HCEC 1CT (cell line): ENCODE measurements at regions not wholly inside any gene's neighbourhood (a gene's known extent, or its start where the extent isn't known, plus 50 kb on each side); places are given as distances from the start of the nearest gene placed in this dataset.

Source experiments
- DNase-seq: peaks from one replicate; pipeline ENCODE4 v3.0.0-alpha.2; 2017

GRCh38 chr4:67106861-67107460 is 438.3 kb downstream of the CENPC start:
- DNase-seq: no peak

- no peak for DNase-seq
Observed at GRCh38 chr4:67104145-67104544, 441.2 kb downstream of the CENPC start.

GRCh38 chr4:67103001-67103747 is 442.1 kb downstream of the CENPC start:
- no peak for DNase-seq

GRCh38 chr4:67101612-67102011 is 443.7 kb downstream of the CENPC start:
- no peak for DNase-seq

- no peak for DNase-seq
Observed at GRCh38 chr4:67092351-67092750, 453.0 kb downstream of the CENPC start.

- no peak for DNase-seq
Observed at GRCh38 chr4:67091673-67092072, 453.6 kb downstream of the CENPC start.

GRCh38 chr4:67087897-67088296 is 457.4 kb downstream of the CENPC start:
- no peak for DNase-seq

- DNase-seq: no peak
Observed at GRCh38 chr4:67084783-67085182, 460.5 kb downstream of the CENPC start.

- DNase-seq: no peak
Observed at GRCh38 chr4:67083496-67083895, 461.8 kb downstream of the CENPC start.

GRCh38 chr4:67082746-67083145 is 462.6 kb downstream of the CENPC start:
- DNase-seq: no peak

GRCh38 chr4:67080046-67080557 is 465.2 kb downstream of the CENPC start:
- no peak for DNase-seq

- DNase-seq: no peak
Observed at GRCh38 chr4:67071641-67072040, 473.7 kb downstream of the CENPC start.

GRCh38 chr4:67055319-67055718 is 490.0 kb downstream of the CENPC start:
- DNase-seq: no peak

- DNase-seq: no peak
Observed at GRCh38 chr4:67054896-67055295, 490.4 kb downstream of the CENPC start.

- no peak for DNase-seq
Observed at GRCh38 chr4:67052814-67053675, 492.3 kb downstream of the CENPC start.

GRCh38 chr4:67051000-67051789 is 494.1 kb downstream of the CENPC start:
- no peak for DNase-seq

GRCh38 chr4:67049446-67049845 is 495.9 kb downstream of the CENPC start:
- DNase-seq: no peak

GRCh38 chr4:67048530-67048929 is 496.8 kb downstream of the CENPC start:
- DNase-seq: no peak

GRCh38 chr4:67040315-67040714 is 505.0 kb downstream of the CENPC start:
- DNase-seq: no peak

GRCh38 chr4:67038228-67038566 is 507.1 kb downstream of the CENPC start:
- DNase-seq: no peak

GRCh38 chr4:67037504-67038227 is 507.6 kb downstream of the CENPC start:
- no peak for DNase-seq

GRCh38 chr4:67036791-67037190 is 508.5 kb downstream of the CENPC start:
- DNase-seq: no peak
